GM19468 (cell line): ENCODE measurements at regions not wholly inside any gene's neighbourhood (a gene's known extent, or its start where the extent isn't known, plus 50 kb on each side); places are given as distances from the start of the nearest gene placed in this dataset.
"Not testable (repeated sequence)": the region's sequence is repeated elsewhere in the genome, so short reads cannot be mapped to it uniquely, and the experiment has no call there.

Experiments
- ATAC-seq: cut with Tn5 transposase; IDR thresholded peaks from one replicate; pipeline ENCODE4 v1.9.1; 2021; ENCODE audit warnings: mild to moderate bottlenecking, moderate library complexity, moderate number of reproducible peaks; ENCODE audit not compliant: unreplicated experiment; ENCODE audit errors: extremely low read depth

- no peak for ATAC-seq
Measured at GRCh38 chr7:14974688-14975087, 72.1 kb upstream of the DGKB start.

DNA sequence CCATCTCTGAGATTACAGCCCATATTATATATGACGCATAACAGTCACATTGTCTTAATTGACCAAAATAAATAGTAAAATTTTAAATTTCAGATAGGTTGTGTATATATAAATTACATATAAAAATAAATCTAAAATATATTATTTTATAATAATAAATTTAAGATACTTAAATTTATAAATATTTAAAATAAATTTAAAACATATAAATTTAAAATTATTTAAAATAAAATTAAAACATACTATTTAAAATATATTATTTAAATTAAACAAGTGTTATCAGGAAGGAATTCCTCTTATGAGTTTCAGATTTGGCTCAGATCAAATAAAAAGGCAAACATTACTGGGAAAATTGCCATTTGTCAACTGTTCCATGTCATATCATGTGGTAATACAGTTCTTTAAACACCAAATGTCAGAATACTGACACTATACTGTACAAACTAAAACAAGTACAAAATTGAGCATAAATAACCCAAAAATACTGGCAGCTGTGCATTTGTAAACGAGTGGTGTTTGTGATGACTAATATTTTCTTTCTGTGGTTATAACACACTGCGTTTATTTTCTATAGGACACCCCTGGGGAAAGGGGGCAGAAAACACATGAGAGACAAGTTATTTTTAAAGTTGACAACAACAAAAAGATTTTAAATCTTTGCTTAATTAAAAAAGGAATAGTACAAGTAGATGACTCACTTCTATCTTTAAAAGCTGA, 71.3 kb upstream of the DGKB start:
- ATAC-seq: no peak

DNA sequence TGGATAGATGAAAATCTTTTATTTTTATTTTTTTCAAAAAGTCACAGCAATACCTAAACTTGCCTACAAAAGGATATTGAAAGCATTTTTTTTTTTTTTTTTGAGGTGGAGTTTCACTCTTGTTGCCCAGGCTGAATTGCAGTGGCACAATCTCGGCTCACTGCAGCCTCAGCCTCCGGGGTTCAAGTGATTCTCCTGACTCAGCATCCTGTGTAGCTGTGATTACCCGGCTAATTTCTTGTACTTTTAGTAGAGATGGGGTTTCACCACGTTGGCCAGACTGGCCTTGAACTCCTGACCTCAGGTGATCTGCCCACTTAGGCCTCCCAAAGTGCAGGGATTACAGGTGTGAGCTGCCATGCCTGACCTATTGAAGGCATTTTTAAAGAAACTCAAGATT, 69.1 kb upstream of the DGKB start:
- not testable (repeated sequence) for ATAC-seq

DNA sequence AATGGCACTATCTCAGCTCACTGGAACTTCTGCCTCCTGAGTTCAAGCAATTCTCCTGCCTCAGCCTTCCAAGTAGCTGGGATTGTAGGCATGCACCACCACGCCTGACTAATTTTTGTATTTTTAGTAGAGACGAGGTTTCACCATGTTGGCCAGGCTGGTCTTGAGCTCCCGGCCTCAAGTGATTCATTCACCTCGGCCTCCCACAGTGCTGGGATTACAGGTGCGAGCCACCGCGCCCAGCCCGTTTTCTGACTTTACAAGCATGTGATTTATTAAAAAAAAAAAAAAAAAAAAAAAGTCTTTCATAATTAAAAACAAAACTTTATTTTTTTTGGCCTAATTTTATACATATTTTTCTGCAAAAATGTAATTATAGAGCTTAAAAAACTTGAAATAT, 64.8 kb upstream of the DGKB start:
- not testable (repeated sequence) for ATAC-seq

GRCh38 chr7:14962778-14963177, 60.2 kb upstream of the DGKB start:
- ATAC-seq: no peak

- no peak for ATAC-seq
Measured at GRCh38 chr7:14960721-14961120, 58.2 kb upstream of the DGKB start.

GRCh38 chr7:14959339-14959738, 56.8 kb upstream of the DGKB start:
- ATAC-seq: no peak

DNA sequence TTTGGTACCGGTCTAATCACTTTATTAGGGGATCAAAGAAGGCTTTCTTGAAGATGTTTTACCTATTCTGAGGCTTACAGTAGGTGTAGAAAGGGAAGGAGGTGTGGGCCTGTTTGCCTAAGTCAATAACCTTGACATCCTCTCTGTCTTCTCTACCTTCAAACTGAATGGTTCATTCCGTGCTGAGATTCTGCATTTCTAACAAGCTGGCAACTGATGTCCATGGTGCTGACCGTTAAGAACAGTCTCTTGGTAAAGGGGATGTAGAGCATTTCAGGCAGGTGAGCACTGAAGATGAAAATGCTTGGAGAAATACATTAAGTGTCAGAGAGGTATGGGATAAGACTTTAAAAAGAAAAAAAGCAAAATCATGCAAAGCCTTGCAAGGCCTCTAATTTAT, 51.5 kb upstream of the DGKB start:
- no peak for ATAC-seq
